GM19452 (cell line): ENCODE measurements at regions not wholly inside any gene's neighbourhood (a gene's known extent, or its start where the extent isn't known, plus 50 kb on each side); places are given as distances from the start of the nearest gene placed in this dataset.
A peak's percentile ranks its signal among the peaks of the same experiment; 100 is the strongest.

ENCODE experiments used
- ATAC-seq: cut with Tn5 transposase; IDR thresholded peaks from one replicate; pipeline ENCODE4 v1.9.1; 2021; ENCODE audit not compliant: unreplicated experiment

DNA sequence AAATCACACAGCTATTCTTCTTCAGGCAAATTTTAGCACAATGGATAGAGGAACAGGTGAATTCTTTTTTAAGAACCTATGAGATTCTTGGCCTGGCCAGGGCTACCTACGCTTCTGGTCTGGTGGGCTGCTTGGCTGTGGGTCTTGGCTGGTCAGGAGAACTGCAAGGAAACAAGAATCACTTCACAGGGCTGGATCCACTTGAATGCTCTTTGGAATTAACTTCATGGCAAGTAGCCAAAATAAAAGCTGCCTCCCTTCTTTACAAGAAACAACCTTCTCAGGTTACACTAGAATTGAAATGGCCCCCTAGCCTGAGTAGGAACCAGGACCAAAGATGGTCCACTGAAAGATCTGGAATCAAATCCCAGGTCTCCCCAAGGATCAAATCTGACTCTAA lies 519.1 kb downstream of the IQCM start:
- ATAC-seq: no peak

DNA sequence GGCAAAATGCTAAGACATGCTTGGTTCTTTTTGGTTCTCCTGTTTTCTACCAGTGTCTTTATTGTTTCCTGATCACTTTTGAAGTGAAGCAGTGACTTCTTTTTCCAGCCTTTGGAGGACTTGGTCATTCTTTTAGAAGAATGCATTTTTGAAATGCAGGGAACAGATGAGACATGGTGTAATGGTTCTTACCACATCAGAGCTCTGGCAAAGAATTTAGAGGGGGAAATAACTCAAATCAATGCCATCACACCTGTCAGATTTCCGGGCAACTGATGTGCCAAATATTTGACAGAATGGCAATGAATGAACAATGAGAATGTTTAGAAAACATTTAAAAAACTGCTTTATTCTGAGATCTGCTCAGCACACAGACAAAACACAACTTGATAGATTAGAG lies 519.6 kb downstream of the IQCM start:
- no peak for ATAC-seq

DNA sequence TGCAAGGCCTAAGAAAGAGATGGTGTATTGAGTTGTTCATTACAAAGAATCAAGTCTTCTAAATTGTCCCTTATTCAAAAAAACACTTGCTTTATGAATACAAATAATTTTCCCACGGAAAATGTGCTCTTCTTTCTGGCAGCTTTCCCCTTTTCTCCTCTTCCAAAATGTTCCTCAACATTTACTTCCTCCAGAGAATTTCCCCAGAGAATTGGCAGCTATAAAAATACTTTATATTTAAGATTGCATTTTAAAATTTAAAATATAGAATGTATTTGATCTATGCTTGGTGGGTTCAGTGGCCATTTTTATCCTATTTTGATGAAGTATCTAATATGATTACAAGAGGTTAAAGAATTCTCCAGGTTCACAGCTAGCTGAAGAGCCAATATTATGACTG lies 521.0 kb downstream of the IQCM start:
- no peak for ATAC-seq

DNA sequence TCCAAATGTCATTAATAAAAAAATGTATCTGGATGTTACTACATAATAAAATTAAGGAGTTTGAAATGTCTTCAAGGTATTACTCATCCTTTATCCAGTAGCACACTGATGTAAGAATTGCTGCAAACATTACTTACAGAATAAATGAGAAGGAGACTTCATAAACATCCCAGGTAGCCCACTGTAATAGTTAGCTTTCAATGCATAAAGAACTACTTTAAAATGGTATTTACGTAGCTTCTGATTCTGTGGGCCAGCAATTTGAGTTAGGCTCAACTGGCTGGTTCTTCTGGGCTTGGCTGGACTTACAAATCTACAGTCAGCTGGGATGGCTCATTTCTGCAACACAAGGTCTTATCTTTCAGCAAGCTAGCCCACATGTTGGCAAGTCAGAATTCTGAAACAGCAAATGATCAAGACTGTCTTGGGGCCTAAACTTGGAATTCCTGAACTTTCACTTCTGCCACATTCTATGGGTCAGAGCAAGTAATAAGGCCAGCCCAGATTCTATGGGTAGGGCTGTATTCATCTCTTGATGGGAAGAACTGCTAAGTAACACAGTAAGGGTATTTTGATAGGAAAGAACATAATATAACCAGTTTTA lies 522.5 kb downstream of the IQCM start:
- no peak for ATAC-seq

DNA sequence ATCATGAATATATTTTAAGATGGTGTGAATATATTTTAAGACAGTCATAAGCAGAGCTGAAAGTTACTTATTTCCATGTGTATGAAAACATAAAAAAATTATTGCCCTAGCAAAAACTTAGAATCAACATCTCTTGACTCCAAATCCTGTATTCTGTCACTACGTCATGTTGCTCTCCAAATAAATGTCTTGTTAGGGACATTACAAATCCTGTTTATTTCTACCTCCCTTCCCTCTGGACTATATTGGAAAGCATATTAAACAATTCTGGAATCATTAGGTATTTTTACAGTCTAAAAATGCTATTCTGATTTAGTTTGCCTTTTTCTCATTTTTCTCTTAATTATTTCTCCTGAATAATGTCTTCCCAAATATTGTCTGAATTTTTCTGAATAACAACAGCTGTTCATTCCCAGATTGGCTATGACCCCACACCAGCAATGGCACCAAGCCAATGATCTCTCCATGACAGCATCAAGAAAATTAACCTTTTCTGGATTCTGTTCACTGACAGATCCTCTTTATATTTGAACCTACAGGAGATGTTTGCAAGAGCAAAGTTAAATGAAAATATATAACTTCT lies 523.1 kb downstream of the IQCM start:
- no peak for ATAC-seq

DNA sequence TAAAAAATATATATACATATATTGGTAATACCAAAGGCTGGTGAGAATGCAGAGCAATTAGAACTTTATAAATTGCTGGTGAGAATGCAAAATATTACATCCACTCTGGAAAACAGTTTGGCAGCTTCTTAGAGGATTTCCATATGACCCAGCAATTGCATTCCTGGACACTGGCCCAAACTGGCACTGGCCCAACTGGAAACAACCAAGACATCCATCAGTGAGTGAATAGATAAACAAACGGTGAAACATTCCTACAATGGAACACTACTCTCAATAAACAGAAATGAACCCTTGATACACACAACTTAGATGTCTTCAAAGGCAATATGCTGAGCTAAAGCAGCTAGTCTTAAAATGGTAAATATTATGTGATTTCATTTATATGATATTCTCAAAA lies 524.2 kb downstream of the IQCM start:
- no peak for ATAC-seq

DNA sequence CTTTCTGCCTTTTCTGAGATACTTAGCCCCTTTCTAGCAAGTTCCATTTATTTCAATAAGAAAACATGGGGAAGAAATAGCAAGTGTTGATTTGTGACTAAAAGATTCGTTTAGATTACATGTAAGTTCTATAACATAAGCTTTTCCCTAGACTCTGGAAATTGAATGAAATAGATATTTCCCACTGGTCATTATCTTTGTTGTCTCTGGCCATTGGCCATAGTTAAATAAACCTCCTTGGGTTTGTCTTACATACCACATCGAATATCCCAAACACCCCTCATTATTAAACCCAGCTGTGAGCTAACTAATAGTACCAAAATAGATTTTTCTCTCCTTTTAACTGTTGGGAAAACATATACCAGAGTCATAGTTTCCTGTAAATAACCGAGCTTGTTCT lies 534.8 kb downstream of the IQCM start:
- ATAC-seq: no peak

DNA sequence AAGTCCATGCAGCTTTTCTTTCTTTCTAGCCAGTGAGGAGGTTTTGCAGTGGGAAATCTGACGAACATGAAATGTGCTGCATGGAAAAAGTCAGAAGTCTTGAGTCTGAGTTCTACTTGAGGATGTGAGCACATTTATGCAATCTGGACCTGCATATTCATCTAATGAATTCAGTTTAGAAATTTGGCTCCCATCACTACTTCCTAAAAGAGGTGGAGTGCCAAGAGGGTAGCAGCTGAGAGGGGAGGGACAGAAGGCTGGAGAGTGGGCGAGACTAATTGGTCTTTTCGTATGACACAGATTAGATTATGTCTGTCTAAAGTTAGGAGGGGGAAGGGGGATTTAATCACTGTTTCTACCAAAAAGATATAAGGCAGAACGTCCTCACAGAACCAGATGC lies 535.9 kb downstream of the IQCM start:
- no peak for ATAC-seq

DNA sequence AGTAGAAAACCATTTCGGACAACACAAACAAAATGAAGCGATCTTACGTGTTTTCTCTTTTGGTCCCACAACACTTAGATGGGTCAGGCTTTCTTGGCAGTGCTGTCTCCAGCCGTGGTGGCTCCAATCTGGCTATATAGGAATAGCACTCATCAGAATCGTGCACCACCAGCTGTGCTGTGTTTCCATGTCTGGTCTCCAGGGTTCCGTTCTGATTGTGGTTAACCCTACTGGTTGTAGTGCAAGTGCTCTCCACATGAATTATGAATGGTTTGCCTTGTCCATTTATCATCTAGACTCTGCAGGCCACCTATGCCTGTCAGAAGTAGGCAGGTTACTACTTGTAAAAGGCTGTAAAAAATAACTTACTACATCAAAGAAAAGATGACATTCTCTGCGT lies 536.3 kb downstream of the IQCM start:
- no peak for ATAC-seq

DNA sequence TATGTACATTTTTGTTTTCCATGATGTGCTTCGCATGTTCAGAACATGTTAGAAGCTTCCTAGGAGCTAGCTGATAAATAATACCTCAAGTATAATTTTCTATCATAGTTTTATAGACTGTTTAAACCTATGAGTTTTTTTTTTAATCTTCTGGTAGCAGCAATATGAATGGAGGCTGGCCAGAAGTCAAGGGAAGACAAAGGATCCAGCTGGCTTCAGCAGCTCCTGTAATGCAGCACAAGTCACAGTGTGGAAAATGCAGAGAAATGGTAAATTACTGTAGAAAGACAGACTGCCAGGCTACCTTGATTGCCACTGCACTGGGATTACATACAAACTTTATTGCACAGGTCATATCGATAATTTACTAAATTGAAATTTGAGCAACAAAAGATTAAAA lies 537.9 kb downstream of the IQCM start:
- ATAC-seq: no peak

DNA sequence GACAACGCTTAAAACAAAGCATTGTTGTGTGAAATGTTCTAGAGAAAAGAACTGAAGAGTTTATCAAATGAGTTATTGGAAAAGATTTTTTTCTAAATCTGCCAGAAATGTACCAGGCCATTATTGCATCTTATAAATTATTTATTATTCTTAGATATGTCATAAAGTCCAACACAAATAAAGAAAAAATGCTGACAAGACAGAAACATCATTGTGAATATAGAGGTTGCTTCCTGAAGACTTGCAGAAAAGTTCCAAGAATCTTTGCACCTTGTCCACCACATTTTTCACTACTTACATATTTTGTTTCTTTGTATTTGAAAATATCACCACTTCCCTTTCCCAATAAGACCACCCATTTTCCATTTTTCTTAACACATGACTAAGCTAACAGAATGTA lies 545.8 kb downstream of the IQCM start:
- no peak for ATAC-seq

DNA sequence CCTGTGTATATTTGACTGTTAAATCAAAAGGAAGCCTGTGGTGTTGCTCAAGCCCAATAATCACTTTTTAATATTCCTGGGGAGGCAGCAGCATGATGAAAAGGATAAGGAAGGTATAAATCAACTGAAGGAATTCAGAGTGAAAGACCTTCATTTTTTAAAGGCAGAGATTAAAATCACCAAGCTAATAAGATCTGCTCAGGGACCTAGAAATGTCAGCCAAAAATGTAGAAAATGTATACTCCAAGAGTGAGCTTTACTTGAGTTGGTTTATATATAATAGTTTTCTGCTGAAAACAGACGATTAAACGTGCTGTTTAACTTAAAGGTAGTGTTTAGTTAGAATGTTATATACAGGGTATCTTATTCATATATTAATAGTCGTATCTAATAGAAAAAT lies 549.3 kb downstream of the IQCM start:
- ATAC-seq: no peak

DNA sequence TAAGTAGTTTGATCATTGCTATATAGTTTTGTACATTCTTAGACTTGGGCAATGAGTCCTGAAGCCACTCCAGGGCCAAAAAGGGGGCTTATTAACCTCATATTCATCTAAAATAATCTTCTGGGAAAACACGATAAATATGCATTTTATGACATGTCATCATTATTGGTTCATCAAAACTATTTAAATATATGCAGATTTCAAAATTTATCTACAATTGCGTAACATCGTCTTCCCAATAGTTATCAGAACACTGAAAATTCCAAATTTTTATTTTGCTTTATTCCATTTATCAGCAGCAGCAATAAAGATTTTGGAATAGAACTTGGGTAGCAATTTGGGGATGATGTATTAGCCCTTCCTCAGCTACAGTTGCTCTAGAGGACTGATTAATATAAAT lies 550.0 kb downstream of the IQCM start:
- no peak for ATAC-seq

DNA sequence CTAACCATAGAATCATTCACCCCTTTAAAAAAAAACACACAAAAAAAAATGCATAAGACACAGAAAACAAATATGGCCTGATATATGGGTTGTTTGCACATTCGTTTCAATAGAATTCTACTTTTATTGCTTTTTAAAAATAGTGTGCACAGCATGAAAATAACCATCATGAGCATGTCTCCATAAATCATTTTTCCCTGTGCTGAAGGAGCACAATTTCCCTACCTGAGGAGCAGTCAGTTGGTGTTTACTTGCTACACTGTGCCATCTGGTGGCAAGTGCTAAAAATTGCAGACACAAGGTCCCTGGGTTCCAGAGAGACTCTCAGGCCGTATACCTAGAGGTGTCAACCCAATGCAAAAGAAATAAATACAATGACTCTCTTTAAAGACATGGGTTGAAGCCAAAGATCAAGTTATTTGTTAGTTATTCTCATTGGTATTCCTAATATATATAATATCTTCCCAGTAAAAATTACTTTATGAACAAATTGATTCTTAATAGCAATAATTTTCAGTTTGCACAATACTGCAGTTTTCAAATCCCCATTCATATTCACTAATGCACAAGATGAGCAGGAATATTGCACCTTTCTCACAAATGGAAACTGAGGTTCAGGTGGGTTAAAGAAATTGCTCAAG lies 551.4 kb downstream of the IQCM start:
- ATAC-seq: peak; percentile 91

DNA sequence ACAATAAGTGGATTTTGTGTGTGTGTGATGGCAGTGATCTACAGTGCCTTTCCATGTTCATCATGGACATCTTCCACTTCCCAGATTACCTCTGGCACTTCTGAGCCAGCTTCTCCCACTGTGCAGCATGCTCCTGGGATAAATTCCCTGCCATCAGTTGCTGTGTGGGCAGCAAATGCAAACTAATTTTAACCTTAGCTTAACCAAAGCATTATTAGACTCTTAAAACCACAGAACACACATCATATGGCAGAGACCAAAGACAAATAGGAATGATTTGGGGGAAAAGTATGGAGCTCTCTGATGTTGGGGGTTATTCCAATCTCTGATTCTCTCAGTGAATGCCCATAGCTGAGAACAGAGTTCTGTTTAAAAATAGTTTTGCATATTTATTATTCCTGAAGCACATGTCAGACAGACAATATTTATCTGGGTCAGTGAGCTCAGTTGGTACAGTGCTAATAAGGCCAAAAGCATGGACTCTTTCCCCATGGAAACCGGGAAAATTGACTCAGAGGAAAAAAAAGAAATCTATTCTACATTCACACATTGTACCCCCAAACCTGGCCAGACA lies 567.4 kb downstream of the IQCM start:
- no peak for ATAC-seq

DNA sequence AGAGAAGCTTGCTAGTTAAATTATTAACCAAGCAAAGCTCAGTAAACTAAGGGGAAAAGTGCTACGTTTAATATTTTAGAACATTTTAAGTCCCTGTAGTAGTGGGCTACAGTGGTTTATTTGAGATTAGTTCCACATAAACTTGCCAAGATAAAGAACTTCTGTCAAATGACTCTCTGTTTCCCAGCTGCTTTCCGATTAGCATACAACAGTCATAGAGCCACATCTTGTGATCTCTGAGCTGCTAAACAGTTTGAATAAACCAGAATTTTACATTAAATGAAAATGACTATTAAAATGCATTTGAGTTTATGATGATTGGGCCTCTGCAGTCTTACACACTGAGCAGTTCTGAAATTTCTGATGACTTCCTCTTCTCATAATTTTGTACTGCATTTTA lies 568.5 kb downstream of the IQCM start:
- no peak for ATAC-seq

DNA sequence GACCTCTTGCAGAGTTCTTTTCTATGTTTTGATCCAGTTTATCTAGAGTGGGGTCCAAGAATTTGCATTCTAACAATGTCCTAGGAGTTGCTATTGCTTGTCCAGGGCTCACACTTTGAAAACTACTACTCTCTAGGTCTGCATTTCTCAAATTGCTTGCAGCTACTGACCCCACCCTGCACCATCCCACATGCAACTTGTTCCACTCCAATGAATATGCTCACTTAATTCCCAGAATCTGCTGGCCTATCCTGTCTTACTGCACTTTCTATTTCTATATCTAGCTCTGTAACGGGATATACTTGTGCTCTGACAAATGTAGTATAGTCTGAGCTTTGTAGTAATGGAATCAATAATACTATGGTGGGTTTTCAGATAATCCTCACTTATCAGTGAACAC lies 570.3 kb downstream of the IQCM start:
- ATAC-seq: no peak

DNA sequence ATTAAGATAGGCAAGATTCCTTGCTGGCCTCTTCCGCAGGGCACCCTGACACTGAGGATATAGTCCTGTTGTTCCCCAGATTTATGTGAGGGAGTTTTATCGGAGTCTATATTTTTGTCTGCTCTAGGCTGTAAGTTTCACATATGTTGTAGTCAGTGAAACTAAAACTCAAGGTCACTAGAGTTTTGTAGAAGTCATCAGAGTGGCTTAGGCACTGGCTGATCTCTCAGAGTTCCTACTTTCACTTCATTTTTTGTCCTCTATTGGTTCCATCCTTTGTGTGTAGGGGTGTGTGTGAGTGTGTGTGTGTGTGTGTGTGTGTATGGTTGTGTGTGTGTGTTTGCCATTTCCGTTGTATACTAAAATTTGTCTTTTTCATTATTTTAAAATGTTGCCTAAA lies 577.5 kb downstream of the IQCM start:
- ATAC-seq: no peak

DNA sequence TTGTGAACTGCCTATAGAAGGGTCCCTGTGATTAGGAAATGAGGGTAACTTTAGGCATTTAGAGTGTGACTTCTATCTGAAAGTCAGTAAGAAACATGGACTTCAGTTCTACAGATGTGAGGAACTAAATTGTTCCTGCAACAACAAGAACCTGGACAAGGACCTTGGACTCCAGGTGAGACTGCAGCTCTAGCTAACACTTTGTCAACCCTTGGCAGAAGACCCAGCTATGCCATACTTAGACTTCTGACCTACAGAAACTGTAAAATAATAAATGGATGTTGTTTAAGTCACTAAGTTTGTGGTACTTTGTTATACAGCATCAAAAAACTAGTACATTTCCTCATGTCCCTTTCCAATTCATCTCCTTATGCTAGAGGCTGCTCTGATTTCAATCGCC lies 580.8 kb downstream of the IQCM start:
- ATAC-seq: no peak

DNA sequence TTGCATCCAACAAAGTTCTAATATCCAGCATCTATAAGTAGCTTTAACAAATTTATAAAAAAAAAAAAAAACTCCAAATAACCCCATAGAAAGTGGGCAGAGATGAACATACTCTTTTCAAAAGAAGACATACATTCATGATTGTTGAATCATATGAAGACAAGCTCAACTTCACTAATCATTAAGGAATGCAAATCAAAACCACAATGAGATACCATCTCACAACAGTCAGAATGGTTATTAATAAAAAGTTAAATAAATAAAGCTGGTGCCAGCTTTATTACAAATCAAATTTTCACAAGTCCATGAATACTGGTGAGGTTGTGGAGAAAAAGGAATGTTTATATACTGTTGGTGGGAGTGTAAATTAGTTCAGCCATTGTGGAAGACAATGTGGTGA lies 592.0 kb downstream of the IQCM start:
- no peak for ATAC-seq

DNA sequence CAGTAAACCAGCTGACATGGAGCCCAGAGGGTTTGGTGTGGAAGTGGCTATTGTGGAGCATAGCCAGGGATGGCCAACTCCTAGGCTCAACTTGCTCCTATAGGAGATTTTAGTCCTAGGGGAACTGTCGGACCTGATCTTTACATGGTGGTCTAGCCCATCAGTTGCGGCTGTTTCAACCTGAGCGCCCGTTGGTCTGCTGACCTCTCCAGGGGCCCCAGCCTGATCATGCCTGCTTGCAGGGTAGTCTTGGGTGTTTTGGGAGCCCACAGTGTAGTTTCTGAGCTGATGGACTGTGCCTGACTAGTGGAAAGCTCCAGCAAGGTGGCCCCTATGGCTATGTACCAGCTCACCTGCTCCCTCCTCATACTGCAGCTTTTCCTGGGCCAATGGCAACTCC lies 597.0 kb downstream of the IQCM start:
- ATAC-seq: no peak

DNA sequence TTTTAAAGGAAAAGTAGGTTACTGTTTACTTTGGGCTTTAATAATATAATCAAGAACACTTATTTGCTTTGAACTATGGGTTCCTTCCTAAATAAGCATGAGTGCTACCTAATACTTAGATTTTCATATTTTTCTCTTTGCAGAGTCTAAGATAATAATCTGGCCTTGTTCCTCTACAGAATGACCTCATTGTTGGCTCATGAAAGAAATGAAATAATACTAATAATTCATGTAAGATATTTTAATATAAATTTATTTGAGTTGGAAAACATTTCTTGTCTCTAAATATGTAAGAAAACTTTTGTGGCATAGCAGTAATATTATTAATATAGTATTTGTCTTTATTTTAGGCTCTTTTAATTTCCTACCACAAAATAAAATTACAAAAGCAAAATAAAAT lies 601.3 kb downstream of the IQCM start:
- no peak for ATAC-seq

DNA sequence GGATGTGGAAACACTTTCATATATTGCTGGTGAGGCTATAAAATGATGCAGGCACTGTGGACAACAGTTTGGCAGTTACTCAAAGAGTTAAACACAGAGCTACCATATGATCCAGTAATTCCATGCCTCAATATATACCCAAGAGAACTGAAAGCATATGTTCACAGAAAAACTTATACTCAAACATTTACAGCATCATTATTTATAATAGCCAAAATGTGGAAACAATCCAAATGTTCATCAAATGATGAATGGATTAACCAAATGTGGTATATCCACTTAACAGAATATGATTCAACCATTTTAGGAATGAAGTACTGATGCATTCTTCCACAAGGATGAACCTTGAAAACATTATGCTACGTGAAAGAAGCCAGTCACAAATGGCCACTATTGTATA lies 603.8 kb downstream of the IQCM start:
- no peak for ATAC-seq
